NCI-H446 (cell line): ENCODE measurements at regions not wholly inside any gene's neighbourhood (a gene's known extent, or its start where the extent isn't known, plus 50 kb on each side); places are given as distances from the start of the nearest gene placed in this dataset.
"Not testable (repeated sequence)": the region's sequence is repeated elsewhere in the genome, so short reads cannot be mapped to it uniquely, and the experiment has no call there.

Source experiments
- DNase-seq, 2 experiments: peaks; one replicate each; lab custom pipeline; 2025; lab: John Stamatoyannopoulos, UW

DNA sequence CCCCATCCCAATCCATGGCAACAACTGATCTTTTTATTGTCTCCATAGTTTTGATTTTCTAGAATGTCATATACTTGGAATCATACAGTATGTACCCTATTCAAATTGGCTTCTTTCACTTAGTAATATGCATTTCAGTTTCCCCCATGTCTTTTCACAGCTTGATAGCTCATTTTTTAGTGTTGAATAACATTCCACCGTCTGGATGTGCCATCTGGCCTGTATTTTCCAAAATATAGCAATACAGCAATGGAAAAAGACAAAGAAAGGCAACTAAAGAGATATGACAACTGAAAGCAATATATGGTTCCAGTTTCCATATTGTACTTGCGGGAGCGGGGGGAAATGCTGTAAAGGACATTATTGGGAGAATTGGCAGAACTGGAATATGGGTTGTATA lies 166.4 kb upstream of the NT5E start:
- peak; percentile 28 to 60 for DNase-seq

DNA sequence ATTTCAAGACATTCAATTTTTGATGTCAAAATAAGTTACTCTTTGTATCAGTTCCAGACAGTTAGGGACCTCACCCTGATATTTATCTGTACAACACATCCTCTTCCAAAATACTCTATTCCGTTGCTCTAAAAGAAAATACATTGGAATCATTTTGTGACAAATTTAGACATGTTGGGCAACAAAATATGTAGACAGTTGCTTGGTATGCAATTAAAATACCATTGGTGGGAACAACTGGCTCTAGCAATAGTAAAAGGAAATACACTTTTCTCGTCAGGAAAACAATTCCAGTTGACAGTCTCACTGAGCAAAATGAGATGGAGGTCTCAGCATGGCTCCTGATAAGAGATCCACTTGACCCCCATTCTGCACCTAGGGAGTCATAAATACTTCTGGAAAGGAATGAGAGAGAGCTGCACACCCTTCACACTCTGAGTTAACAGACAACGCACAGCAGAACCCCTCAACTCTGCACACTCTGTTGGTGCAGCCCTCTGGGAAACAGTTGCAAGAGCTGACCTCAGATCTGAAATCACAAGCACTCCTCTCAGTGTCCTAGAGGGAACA lies 171.3 kb upstream of the NT5E start:
- DNase-seq, result no peak

DNA sequence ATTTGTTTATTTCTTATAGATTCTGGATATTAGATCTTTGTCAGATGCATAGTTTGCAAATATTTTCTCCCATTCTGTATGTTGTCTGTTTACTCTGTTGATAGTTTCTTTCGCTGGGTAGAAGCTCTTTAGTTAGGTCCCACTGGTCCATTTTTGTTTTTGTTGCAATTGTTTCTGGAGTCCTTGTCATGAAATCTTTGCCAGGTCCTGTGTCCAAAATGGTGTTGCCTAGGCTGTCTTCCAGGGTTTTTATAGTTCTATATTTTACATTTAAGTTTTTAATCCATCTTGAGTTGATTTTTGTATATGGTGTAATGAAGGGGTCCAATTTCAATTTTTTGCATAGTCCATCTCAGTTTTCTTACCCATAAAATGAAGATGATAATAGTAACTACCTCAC lies 173.9 kb upstream of the NT5E start:
- not testable (repeated sequence) for DNase-seq

DNA sequence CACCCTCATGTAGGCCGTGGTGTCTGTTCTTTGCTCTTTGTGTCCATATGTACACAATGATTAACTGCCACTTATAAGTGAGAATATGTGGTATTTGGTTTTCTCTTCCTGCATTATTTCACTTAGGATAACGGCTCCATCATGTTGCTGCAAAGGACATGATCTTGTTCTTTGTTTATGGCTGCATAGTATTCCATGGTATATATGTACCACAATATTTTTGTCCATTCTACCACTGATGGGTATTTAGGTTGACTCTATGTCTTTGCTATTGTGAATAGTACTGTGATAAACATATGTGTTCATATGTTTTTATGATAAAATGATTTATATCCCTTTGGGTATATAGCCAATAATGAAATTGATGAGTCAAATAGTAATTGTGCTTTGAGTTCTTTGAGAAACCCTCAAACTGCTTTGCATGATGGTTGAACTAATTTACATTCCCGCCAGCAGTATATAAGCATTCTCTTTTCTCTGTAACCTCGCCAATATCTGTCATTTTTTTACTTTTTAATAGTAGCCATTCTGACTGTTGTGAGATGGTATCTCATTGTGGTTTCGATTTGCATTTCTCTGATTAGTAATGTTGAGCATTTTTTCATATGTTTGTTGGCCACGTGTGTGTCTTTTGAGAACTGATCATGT lies 174.4 kb upstream of the NT5E start:
- no peak for DNase-seq

DNA sequence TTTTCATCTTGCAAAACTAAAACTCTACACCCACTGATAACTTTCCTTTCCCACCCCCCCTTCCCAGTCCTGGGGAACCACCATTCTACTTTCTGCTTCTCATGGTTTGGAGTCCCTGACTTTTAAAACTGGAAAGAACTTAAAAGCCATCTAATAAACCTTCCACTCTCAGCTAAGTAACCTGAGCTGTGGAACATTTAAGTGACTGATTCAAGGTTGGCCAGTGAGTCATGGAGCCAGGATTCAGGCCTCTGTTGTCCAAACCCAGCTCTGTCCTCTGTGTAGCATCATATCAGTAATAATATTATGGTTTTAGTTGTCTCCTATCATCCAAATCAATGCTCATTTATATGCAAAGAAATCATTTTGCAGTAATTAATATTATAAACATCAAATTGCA lies 176.0 kb upstream of the NT5E start:
- DNase-seq, result no peak

DNA sequence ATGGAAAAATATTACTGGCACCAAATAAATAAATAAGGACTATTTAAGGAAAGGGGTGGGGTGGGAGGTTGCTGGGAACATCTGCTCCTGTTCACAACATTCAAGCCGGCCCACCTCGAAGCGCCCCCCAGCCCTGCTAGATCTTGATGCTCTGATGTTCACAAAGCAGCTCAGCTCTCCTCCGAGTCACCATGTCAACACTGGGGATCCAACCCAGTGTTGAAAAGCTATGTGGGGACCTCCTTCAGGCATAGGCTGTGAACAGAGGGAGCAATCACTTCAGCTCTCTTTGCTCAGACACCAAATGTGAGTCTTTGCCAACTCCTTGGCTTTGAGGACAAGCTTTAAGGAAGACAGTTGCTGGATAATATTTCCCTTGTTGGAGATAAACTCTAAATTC lies 176.8 kb upstream of the NT5E start:
- peak in 1 of 2 experiments; percentile 10 for DNase-seq

DNA sequence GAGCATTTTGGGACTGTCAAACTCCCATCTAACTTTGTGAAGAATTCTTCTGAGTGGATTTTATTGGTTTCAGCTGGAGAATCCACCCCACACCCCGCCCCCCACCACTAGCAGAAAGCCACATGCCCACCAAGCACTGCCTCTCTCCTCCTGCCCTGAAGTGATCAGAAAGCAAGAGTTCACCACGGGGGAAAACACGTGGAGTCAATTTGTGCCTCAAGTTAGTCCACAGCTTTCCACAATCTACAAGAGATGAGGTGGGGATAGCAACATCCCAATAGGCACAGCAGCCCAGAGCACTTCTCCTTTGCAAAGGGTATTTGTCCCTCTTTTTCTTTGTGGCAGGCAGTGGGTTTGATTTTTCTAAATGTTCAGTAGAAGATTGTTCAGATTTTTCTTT lies 177.3 kb upstream of the NT5E start:
- no peak for DNase-seq

DNA sequence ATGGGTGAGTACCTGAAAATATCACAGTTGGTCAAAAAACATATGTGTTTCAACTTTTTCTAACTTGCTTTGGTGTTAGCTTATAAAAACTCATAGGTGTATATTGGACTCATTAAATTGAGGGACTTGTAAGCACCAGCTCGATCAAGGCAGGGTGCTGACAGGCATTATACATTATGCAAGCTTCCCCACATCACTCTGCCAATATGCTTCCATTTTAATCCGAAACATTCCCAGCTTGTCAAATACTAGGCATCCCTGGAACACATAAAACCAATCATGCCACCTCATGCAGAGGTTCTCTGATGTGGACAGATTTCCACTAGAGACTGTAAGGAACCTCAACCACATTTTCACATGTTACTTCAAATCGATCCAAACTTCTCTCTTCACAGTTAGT lies 187.3 kb upstream of the NT5E start:
- DNase-seq, result no peak

DNA sequence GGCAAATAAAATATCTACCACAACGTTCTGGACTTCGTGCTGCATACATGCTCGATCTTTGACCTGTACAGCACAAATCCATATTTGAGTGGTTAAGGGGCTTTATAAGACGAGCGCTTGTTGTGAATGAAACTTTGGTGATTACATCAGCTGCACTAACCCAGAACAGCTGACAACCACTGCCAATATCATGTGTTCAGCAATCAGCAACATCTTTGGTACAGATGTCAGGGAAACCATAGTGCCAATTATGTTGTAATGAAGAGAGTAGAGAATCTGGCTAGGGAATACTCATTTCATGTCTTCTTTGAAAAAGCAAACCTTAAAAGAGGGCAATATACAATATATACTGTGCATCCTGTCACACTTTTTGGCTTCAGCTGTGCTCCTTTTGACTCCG lies 188.6 kb upstream of the NT5E start:
- no peak for DNase-seq

DNA sequence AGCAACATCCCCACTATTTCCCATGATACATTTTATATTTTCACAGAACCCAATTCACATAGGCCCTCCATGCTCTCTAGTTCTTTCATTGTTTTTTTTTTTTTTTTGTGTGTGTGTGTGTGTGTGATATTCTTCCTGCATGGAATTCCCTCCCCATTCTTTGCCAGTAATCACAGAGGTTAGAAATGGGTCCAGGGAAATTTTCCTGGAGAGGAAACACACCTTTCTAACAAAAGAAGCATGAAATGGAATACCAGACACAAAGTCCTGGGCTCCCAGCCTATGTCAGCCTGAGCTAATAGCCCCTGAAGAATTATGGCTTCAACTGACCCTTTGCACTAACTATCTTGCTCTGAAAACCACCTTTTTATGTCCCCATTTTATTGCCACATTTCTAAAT lies 194.2 kb upstream of the NT5E start:
- DNase-seq, result no peak

DNA sequence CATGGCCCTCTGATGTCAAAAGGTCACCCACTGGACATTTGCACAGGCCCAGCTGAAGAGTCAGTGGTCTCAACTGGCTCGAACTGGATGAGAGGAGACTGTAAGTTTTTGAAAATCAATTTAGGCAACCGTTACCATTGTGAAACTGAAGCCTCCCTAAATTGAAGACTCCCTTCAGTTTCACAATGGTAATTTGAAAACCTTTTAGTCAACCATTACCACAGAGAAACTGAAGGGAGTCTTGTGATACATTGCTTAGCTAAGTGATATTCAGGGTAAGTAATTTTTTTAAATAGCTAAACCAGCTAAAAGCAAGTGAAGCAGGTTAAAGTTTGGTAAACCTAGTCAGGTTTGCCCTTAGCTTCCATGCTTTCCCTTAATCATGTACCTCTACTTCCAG lies 197.3 kb upstream of the NT5E start:
- no peak for DNase-seq

DNA sequence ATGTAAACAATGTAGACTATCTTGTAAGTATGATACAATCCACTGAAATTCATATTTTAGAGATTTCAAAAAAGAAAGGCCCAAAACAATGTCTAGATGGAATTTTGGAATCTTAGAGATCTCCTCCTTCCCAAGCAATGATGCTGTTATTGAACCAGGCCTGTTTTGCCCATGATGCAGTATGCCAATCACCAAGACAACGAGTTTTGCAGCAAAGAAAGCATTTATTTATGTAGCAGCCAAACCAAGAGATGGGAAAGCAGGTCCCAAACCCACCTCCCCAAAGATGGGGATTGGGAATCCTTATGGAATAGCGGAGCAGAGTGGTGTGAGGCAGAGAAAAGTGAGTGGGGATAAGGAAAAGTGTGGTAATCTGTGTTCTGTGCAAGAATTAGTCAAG lies 197.8 kb upstream of the NT5E start:
- DNase-seq, result no peak

DNA sequence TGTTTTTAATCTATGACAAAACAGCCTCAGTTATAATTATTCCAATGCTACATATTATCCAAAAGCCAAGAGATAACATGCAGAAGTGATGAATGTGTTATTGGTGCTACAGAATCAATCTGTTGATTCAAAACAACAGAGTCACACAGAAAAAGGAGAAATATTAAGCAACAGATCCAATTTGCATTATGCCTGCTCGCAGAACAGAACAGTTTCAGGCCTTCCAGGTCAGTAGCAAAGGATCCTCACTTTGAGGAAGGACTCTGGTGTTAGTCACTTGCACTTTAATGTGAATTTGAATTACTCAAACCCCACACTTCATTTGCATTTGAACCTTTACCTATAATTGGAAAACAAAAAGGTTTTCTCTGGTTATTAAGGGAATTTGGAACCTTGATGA lies 198.6 kb upstream of the NT5E start:
- DNase-seq, result no peak

DNA sequence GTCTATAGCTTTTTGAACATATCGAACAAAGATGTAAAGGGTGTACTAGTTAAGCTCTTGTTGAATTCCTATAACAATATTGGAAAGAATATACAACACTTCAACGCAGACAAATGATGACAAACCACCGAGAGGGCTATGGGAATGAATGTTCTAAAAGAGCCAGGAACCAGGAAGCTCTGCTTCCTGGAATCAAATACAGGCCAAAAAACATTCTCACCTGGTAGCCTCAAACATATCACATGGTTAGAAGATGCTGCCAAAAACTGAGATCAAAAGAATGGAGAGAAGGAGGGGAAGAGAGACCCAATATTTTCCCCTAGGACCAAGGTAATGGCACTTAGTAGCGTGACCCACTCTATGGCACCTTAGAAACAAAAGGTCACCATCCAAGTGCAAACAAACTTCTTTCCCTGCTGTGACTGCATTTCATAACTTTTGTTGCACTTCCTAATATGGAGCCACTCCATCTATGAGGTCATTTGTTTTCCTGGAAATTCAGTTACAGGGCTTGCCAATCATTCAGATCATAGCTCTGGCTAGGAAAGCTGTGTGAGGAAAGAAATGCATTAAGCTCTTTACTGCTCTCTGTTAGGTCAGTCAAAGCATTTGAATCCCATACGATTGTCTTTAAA lies 199.2 kb upstream of the NT5E start:
- DNase-seq, result no peak

DNA sequence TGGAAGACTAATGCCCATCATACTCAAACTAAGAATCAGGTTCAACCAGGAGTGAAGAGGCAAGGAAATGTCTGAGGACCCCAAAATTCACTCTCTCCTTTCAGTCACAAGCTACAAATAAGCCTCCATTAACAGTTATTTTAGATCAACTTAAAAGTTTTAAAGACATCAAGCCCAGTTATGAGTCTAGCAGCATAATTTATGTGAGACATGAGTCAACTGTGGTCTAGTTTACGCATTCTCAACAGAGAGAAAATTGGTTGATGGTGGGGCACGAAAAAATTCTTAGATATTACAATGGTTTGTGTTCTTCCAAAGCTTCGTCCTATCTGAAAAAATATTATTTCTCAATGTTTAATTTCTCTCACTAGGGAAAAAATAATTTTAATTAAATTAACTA lies 204.9 kb upstream of the NT5E start:
- no peak for DNase-seq

DNA sequence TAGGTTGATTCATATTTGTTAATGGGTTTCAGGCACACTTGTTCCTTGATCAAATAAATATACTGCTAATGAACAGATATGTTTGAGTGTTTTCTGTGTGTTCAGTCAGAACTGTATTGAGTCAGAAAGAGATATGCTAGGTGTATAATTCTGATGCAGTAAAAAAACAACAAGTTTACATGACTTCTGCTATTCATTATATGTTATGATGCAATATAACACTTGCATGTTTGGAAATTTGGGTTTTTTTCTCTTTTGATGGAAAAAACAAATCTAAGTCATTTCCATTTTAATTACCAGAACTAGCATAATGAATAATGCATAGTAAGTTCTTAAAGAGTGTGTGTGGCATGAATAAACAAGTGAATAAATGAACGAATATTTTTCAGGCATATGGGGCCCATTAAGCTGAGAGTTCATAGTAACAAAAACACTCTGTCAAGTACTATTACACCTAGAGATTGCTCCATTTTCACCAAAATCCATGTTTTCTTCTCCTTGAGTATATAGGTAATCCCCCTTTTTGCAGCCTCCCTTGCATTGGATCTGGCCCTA lies 208.3 kb upstream of the NT5E start:
- DNase-seq, result no peak

DNA sequence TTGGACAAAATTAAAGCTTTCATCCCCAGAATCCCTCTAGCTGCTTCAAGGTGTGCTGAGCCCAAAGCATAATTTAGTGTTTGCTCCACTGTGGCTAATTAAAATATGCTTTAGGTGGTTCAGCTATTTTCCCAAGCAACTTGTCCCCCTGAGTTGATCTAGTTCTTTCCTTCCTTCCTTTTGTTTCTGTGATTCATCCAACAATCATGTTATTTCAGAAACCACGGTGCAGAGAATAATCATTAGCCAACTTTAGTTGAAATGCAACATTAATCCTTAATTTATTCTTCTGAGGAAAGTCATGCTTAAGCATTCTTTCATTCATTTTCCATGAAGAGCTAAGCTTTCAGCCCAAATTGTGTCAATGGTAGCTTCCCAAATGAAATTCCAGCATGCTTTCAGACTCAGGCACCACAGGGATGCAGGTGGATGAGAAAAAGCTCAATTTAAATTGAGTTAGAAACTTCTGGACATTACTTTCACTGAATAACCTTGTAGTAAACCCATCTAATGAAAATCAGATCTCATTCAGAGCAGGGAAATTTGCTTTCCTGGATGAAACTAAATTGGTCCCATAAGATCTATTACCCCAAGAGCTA lies 209.0 kb upstream of the NT5E start:
- DNase-seq, result no peak

DNA sequence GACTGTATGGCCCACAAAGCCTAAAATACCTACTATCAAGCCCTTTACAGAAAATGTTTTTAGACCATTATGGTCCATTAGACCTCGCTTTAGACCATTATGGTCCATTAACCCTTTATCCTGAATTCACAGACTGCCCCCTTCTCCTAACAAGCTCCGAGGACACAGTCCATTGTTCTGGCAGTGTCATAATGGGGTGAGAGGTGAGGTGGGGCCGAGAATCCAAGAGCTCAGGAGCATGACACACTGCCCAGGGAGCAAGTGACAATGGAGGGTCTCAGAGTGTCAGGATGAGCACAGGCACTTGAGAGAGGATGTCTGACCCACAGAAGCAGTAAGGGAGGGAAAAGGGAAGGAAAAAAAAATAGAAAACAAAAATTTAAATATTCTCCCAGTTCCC lies 212.4 kb upstream of the NT5E start:
- no peak for DNase-seq

DNA sequence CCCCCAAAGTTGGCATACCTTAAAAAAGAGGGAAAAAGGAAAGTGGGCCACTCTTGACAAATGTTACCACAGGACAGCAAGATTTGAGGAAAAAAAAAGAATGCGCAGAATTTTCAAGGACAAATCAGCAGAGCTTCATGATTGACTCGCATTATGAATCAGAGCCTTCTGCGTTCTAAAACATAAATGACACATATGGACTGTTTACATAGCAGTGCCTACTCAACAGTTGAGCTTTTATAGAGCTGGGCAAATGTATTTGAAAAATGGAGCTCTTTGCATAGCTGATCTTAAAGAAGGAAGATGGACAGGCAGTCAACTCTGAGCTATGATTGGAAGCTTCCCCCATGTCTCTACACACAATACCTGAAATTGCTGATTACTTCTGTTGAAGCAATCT lies 213.2 kb upstream of the NT5E start:
- no peak for DNase-seq

DNA sequence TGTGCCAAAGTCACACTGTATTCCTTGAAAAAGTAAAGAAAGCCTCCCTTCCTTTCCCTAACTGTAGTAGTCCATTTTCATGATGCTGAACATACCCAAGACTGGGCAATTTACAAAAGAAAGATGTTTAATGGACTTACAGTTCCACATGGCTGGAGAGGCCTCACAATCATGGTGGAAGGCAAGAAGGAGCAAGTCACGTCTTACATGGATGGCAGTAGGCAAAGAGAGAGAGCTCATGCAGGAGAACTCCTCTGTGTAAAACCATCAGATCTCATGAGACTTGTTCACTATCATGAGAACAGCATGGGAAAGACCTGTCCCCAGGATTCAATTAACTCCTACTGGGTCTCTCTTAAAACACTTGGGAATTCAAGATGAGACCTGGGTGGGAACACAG lies 222.5 kb upstream of the NT5E start:
- DNase-seq, result not testable (repeated sequence)

DNA sequence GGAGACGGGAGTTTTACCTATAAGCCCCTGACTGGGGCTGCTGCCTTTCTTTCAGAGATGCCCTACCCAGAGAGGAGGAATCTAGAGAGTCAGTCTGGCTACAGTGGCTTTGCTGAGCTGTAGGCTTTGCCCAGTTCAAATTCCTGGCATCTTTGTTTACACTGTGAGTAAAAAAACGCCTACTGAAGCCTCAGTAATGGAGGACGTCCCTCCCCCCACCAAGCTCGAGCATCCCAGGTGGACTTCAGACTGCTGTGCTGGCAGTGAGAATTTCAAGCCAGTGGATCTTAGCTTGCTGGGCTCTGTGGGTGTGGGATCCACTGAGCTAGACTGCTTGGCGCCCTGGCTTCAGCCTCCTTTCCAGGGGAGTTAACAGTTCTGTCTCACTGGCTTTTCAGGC lies 237.1 kb upstream of the NT5E start:
- DNase-seq, result not testable (repeated sequence)

DNA sequence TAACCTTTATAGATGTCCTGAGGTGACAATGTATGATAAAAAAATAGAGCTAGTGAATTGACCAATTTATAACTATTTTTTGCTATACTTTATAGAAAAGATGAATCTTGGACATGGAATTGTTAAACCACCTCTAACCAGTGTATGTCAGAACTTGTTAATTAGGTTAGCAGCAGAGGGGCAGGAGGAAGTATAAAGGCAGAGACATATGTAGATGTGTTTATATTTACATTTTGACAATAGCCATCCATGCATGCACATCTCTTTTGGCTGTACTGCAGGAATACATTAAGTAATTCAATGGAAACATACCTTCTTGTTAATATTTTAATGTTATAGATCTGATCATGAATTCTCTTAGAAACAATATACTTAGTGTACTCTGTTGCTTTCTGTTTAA lies 254.6 kb upstream of the NT5E start:
- no peak for DNase-seq

DNA sequence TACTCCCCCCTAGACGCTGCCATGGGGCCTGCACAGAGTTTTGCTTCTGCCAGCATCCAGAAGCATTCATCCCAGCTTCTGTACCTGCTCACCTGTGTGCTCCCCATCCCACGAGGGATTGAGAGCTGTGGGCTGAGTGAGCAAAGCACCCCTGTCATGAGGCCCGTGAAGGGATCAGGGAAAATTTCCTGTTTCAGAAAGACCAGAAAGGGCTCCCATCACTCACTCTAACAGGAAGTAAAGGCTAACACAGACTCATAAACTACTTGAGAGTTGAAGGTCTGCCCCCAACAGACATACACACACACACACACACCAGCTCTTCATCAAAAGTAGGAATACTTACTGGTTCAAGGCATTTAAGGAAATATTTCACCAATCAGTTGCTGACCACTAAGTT lies 256.5 kb upstream of the NT5E start:
- no peak for DNase-seq
